ENCODE measurements at regions not wholly inside any gene's neighbourhood (a gene's known extent, or its start where the extent isn't known, plus 50 kb on each side); places are given as distances from the start of the nearest gene placed in this dataset.
"Not testable (repeated sequence)": the region's sequence is repeated elsewhere in the genome, so short reads cannot be mapped to it uniquely, and the experiment has no call there.

DNA sequence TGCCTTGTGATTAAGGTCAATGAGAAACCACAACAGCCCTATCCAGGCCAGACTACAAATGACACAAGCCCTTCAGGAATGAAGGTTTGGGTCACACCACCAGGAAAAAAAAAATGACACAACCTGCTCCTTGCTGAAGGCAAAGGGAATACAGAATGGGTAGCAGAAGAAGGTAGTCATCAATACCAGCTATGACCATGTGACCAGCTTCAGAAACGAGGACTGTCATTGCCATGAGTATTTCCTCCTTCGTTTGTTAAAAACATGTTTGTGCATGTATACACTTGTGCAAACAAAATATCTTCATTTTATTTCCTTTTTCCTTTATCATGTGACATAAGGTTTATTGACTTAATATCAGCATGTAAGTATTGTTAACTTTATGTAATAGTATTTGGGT is 226.6 kb downstream of the CDH19 start:
- Histone ChIP-seq H3K9me3 (ENCODE audit: control insufficient read depth, low read length) (peaks cover 3% of the 10 kb centered on the region), H3K27me3 (ENCODE audit: control insufficient read depth in 1 of 2, insufficient read depth in 2 of 2, low read length in 1 of 2) (no peaks in the 10 kb centered on the region), H3K4me3 (ENCODE audit: low read length in 2 of 2) (no peak overlapping the region), H3K4me1 (ENCODE audit: control insufficient read depth in 1 of 2, insufficient read depth in 2 of 2, low read length in 2 of 2) (no peaks in the 10 kb centered on the region), H3K27ac (ENCODE audit: low read depth in 1 of 2, low read length in 2 of 2) (no peak overlapping the region), H3K36me3 (ENCODE audit: control insufficient read depth in 1 of 2, insufficient read depth in 2 of 2, low read length in 1 of 2) (no peaks in the 10 kb centered on the region)
- WGBS, 2 donors = 74 to 79% methylated on average over 2 of the region's 2 CpGs
- DNase-seq = no peak
- intact Hi-C loops (cut with DNase I) = no loop called here
- ATAC-seq (ENCODE audit: low FRiP score) = no peak

DNA sequence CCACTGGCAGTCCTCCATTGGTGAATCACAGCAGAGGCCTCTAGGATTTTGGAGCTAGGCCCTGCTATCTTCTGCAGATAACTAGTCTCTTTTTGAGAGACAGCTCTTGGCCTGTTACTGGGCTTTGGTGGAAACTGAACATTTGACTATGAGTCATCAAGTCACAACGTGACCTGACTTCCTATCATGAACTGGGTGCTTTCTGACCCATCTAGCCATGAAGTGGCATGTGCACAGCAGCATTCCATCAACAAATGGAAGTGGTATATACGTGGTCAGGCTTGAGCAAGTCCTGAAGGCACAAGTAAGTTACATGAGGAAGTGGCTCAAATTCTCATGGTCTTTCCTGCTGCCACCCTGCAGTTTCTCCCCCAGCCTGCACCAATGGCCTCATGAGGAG is 228.5 kb downstream of the CDH19 start:
- H3K4me1 ChIP-seq (ENCODE audit: control insufficient read depth in 1 of 2, insufficient read depth in 2 of 2, low read length in 2 of 2); H3K27me3 ChIP-seq (ENCODE audit: control insufficient read depth in 1 of 2, insufficient read depth in 2 of 2, low read length in 1 of 2); H3K4me3 ChIP-seq (ENCODE audit: low read length in 2 of 2); DNase-seq; H3K9me3 ChIP-seq (ENCODE audit: control insufficient read depth, low read length); H3K36me3 ChIP-seq (ENCODE audit: control insufficient read depth in 1 of 2, insufficient read depth in 2 of 2, low read length in 1 of 2); ATAC-seq (ENCODE audit: low FRiP score); H3K27ac ChIP-seq (ENCODE audit: low read depth in 1 of 2, low read length in 2 of 2); intact Hi-C loops (cut with DNase I): not testable (repeated sequence)
- 59 to 60% methylated on average over 2 of the region's 2 CpGs for WGBS, 2 donors

DNA sequence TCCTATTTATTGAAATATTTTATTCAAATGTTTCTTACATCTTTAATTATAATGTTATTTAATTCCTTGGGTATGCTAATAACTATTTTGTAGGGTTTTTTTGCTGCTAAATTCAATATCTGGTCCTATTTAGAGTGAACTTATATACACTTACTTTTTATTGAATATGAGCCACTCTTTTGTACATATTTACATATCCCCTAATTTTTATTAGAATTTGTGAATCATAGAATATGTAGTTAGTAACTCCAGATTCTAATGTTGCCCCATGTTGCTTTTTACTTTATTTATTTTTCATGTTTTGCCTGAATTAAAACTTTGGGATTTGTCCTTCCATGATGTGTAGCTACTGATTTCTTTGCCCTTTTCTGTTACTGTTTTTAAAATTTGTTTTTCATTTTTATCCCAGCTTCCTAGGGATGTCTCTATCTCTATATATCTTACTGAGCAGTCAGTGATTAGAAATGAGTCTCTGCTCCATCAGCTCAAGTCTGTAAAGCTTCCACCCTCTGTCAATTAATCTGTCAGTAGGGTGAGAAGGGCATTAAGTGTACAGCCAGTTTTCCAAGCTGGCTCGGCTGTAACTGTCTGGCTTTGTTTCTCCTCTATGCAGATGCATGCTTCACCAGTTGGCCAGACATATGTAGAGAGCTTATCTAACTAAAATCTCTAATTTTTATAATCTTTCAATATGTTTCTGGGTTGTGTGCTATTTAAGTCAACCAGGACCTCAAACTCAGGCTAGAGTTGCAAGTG is 256.9 kb downstream of the CDH19 start:
- ATAC-seq (ENCODE audit: low FRiP score) (no peak), DNase-seq (no peak)
- WGBS, 2 donors = 0 to 4% methylated on average over 1 of the region's 1 CpG
- H3K27ac ChIP-seq (ENCODE audit: low read depth in 1 of 2, low read length in 2 of 2) = no peak overlapping the region
- no peak overlapping the region for H3K4me3 ChIP-seq (ENCODE audit: low read length in 2 of 2)
- no peaks in the 10 kb centered on the region for H3K36me3 ChIP-seq (ENCODE audit: control insufficient read depth in 1 of 2, insufficient read depth in 2 of 2, low read length in 1 of 2)
- no peaks in the 10 kb centered on the region for H3K27me3 ChIP-seq (ENCODE audit: control insufficient read depth in 1 of 2, insufficient read depth in 2 of 2, low read length in 1 of 2)
- no peaks in the 10 kb centered on the region for H3K4me1 ChIP-seq (ENCODE audit: control insufficient read depth in 1 of 2, insufficient read depth in 2 of 2, low read length in 2 of 2)
- no peaks in the 10 kb centered on the region for H3K9me3 ChIP-seq (ENCODE audit: control insufficient read depth, low read length)
- intact Hi-C loops (cut with DNase I) = no loop called here

DNA sequence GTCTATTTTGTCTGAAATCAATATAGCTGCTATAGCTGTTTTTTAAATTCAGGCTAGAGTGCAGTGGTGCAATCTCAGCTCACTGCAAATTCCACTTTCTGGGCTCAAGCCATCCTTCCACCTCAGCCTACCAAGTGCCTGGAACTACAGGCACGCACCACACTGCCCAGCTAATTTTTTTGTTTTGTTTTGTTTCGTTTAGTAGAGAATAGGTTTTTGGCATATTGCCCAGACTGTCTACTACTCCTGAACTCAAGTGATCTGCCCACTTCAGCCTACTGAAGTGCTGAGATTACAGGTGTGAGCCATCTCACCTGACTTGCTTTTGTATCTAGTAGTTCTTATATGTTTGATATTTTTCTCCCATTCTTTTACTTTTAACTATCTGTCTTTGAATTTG is 259.7 kb downstream of the CDH19 start:
- 37 to 45% methylated on average over 2 of the region's 2 CpGs for WGBS, 2 donors
- intact Hi-C loops (cut with DNase I) = no loop called here

DNA sequence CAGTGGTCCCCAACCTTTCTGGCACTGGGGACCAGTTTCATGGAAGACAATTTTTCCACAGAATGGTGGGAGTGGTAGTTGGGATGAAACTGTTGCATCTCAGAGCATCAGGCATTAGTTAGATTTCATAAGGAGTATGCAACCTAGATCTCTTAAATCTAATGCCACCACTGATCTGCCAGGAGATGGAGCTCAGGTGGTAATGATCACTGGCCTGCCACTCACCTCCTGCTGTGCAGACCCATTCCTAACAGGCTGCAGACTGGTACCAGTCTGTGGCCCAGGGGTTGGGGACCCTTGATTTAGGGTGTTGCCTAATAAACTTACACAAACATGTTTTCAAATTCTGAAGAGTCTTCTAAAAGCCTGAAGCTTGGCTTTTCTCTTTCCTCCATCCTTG is 261.3 kb downstream of the CDH19 start:
- Histone ChIP-seq H3K4me1 (ENCODE audit: control insufficient read depth in 1 of 2, insufficient read depth in 2 of 2, low read length in 2 of 2) (no peaks in the 10 kb centered on the region), H3K27ac (ENCODE audit: low read depth in 1 of 2, low read length in 2 of 2) (no peak overlapping the region), H3K4me3 (ENCODE audit: low read length in 2 of 2) (no peak overlapping the region), H3K27me3 (ENCODE audit: control insufficient read depth in 1 of 2, insufficient read depth in 2 of 2, low read length in 1 of 2) (no peaks in the 10 kb centered on the region), H3K9me3 (ENCODE audit: control insufficient read depth, low read length) (no peaks in the 10 kb centered on the region), H3K36me3 (ENCODE audit: control insufficient read depth in 1 of 2, insufficient read depth in 2 of 2, low read length in 1 of 2) (no peaks in the 10 kb centered on the region)
- intact Hi-C loops (cut with DNase I) = no loop called here
- ATAC-seq (ENCODE audit: low FRiP score) (no peak), DNase-seq (no peak)

More for the DNA sequence above, 259.7 kb downstream of the CDH19 start:
- Histone ChIP-seq H3K4me1 (ENCODE audit: control insufficient read depth in 1 of 2, insufficient read depth in 2 of 2, low read length in 2 of 2) (no peaks in the 10 kb centered on the region), H3K4me3 (ENCODE audit: low read length in 2 of 2) (no peak overlapping the region), H3K27me3 (ENCODE audit: control insufficient read depth in 1 of 2, insufficient read depth in 2 of 2, low read length in 1 of 2) (no peaks in the 10 kb centered on the region), H3K9me3 (ENCODE audit: control insufficient read depth, low read length) (no peaks in the 10 kb centered on the region), H3K27ac (ENCODE audit: low read depth in 1 of 2, low read length in 2 of 2) (no peak overlapping the region), H3K36me3 (ENCODE audit: control insufficient read depth in 1 of 2, insufficient read depth in 2 of 2, low read length in 1 of 2) (no peaks in the 10 kb centered on the region)
- ATAC-seq (ENCODE audit: low FRiP score) (no peak), DNase-seq (no peak)

DNA sequence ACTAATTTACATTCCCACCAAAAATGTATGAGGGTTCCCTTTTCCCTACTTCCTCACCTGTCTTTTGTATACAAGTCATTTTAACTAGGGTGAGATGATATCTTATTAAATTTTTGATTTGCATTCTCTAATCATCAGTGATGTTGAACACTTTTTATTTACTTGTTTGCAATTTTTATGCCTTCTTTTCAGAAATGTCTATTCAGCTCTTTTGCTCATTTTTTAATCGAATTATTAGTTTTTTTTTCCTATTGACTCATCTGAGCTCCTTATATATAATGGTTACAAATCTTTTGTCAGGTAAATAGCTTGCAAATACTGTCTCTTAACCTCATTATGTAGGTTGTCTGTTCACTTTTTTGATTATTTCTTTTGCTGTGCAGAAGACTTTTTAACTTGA is 269.4 kb downstream of the CDH19 start:
- no peak overlapping the region for H3K27ac ChIP-seq (ENCODE audit: low read depth in 1 of 2, low read length in 2 of 2)
- H3K36me3 ChIP-seq (ENCODE audit: control insufficient read depth in 1 of 2, insufficient read depth in 2 of 2, low read length in 1 of 2) = no peaks in the 10 kb centered on the region
- no peak for ATAC-seq (ENCODE audit: low FRiP score)
- no peak for DNase-seq
- H3K4me3 ChIP-seq (ENCODE audit: low read length in 2 of 2) = no peak overlapping the region
- intact Hi-C loops (cut with DNase I) = no loop called here
- H3K27me3 ChIP-seq (ENCODE audit: control insufficient read depth in 1 of 2, insufficient read depth in 2 of 2, low read length in 1 of 2) = no peaks in the 10 kb centered on the region
- WGBS, 2 donors = 57 to 77% methylated on average over 1 of the region's 1 CpG
- H3K9me3 ChIP-seq (ENCODE audit: control insufficient read depth, low read length) = peaks cover 1% of the 10 kb centered on the region
- H3K4me1 ChIP-seq (ENCODE audit: control insufficient read depth in 1 of 2, insufficient read depth in 2 of 2, low read length in 2 of 2) = no peaks in the 10 kb centered on the region

DNA sequence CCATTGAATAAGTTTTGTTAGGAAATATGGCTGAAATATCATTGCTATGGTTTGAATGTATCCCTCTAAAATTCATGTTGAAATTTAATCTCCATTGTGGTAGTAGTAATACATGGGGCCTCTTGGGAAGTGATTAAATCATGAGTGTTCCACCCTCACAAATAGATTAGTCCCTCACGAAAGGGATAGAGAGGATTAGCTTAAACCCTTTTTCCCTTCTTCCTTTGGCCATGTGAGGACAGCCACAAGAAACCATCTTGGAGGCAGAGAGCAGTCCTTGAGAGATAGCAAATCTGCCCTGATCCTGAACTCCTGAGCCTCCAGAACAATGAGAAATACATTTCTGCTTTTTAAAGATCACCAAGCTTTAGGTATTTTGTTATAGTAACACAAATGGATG is 274.2 kb downstream of the CDH19 start:
- no peaks in the 10 kb centered on the region for H3K27me3 ChIP-seq (ENCODE audit: control insufficient read depth in 1 of 2, insufficient read depth in 2 of 2, low read length in 1 of 2)
- no peak overlapping the region for H3K4me3 ChIP-seq (ENCODE audit: low read length in 2 of 2)
- DNase-seq (no peak), ATAC-seq (ENCODE audit: low FRiP score) (no peak)
- H3K9me3 ChIP-seq (ENCODE audit: control insufficient read depth, low read length) = no peaks in the 10 kb centered on the region
- H3K27ac ChIP-seq (ENCODE audit: low read depth in 1 of 2, low read length in 2 of 2) = no peak overlapping the region
- no peaks in the 10 kb centered on the region for H3K36me3 ChIP-seq (ENCODE audit: control insufficient read depth in 1 of 2, insufficient read depth in 2 of 2, low read length in 1 of 2)
- intact Hi-C loops (cut with DNase I) = no loop called here
- WGBS, 2 donors = 53 to 69% methylated on average over 1 of the region's 1 CpG
- no peaks in the 10 kb centered on the region for H3K4me1 ChIP-seq (ENCODE audit: control insufficient read depth in 1 of 2, insufficient read depth in 2 of 2, low read length in 2 of 2)

DNA sequence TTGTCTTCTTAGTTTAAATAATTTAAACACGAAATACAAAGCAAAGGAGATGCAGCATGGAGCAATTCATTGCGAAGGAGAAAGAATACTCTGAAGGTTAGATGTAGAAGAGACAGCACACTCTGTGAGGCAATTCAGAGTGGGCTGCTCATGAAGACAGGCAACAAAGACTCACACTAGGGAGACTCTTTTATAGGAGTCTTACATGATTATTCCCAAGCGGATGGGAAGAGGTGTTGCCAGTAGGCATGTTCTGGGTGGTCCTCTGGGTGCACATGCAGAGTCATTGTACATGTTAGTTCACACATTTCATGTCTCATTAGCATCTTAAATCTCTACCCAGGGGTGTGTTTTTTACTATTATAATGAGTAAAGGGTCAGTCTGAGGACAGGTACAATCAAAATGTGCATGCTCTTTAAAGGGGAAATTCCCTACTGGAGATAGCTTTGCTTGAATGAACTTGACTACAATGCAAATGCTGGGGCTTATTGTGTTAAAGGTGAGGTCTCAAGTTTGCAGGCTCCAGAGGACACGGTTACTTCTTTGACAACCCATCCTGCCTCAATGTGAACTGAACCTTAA is 275.5 kb downstream of the CDH19 start:
- Histone ChIP-seq H3K27ac (ENCODE audit: low read depth in 1 of 2, low read length in 2 of 2) (no peak overlapping the region), H3K9me3 (ENCODE audit: control insufficient read depth, low read length) (no peaks in the 10 kb centered on the region), H3K27me3 (ENCODE audit: control insufficient read depth in 1 of 2, insufficient read depth in 2 of 2, low read length in 1 of 2) (no peaks in the 10 kb centered on the region), H3K4me3 (ENCODE audit: low read length in 2 of 2) (no peak overlapping the region), H3K4me1 (ENCODE audit: control insufficient read depth in 1 of 2, insufficient read depth in 2 of 2, low read length in 2 of 2) (no peaks in the 10 kb centered on the region), H3K36me3 (ENCODE audit: control insufficient read depth in 1 of 2, insufficient read depth in 2 of 2, low read length in 1 of 2) (no peaks in the 10 kb centered on the region)
- ATAC-seq (ENCODE audit: low FRiP score) (no peak), DNase-seq (no peak)
- intact Hi-C loops (cut with DNase I) = no loop called here
- 74 to 81% methylated on average over 4 of the region's 4 CpGs for WGBS, 2 donors

DNA sequence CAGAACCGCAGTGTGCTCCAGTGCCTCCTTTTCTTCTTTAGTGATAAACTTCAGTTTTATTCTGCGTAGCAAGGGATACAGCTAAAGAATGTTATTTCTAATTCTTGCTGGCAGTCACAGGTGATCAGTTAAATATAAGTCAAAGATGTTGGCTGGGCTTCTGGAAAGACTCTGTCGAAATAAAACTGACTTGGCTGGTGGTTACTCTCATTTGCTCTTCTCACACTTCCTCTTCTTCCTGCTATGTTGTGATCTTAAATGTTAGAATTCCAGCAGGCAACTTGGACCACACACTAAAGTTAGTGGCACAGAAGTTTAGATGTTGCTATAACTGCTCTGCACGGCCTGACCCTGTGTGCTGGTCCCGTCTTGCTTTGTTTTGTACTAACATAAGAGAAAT is 278.6 kb downstream of the CDH19 start:
- intact Hi-C loops (cut with DNase I) = no loop called here
- H3K9me3 ChIP-seq (ENCODE audit: control insufficient read depth, low read length) = no peaks in the 10 kb centered on the region
- whole genome bisulfite sequencing, 2 donors = 50% methylated on average over 5 of the region's 5 CpGs
- DNase-seq (no peak), ATAC-seq (ENCODE audit: low FRiP score) (no peak)
- no peaks in the 10 kb centered on the region for H3K4me1 ChIP-seq (ENCODE audit: control insufficient read depth in 1 of 2, insufficient read depth in 2 of 2, low read length in 2 of 2)
- no peak overlapping the region for H3K4me3 ChIP-seq (ENCODE audit: low read length in 2 of 2)
- no peaks in the 10 kb centered on the region for H3K36me3 ChIP-seq (ENCODE audit: control insufficient read depth in 1 of 2, insufficient read depth in 2 of 2, low read length in 1 of 2)
- H3K27me3 ChIP-seq (ENCODE audit: control insufficient read depth in 1 of 2, insufficient read depth in 2 of 2, low read length in 1 of 2) = peaks cover 0 to 1% of the 10 kb centered on the region in 2 donors
- H3K27ac ChIP-seq (ENCODE audit: low read depth in 1 of 2, low read length in 2 of 2) = no peak overlapping the region
